Mesenchymal stem cell (in vitro differentiated cells and primary cell): ENCODE measurements at regions not wholly inside any gene's neighbourhood (a gene's known extent, or its start where the extent isn't known, plus 50 kb on each side); places are given as distances from the start of the nearest gene placed in this dataset.

ENCODE experiments used
- DNase-seq: peaks from one replicate; pipeline ENCODE4 v3.0.0-alpha.2; 2013
- H2AFZ ChIP-seq: one replicate; pipeline ENCODE4 v1.6.1; 2013; ENCODE audit warnings: low read depth, mild to moderate bottlenecking, control low read depth, inconsistent platforms, low read length, moderate library complexity
- H2AK5ac ChIP-seq: 2 replicates; pipeline ENCODE4 v1.6.1; 2013; ENCODE audit warnings: low read length, moderate library complexity, mild to moderate bottlenecking, inconsistent platforms; ENCODE audit not compliant: severe bottlenecking
- H2BK120ac ChIP-seq: one replicate; pipeline ENCODE4 v1.6.1; 2013; ENCODE audit warnings: low read depth, mild to moderate bottlenecking, inconsistent platforms, low read length, moderate library complexity
- H2BK12ac ChIP-seq, 2 experiments: one replicate each; pipeline ENCODE4 v1.6.1; 2013; ENCODE audit warnings: inconsistent platforms in 2 of 2, low read length in 2 of 2, mild to moderate bottlenecking in 2 of 2, moderate library complexity in 2 of 2, control low read depth in 1 of 2
- H2BK15ac ChIP-seq: one replicate; pipeline ENCODE4 v1.6.1; 2013; ENCODE audit warnings: mild to moderate bottlenecking, low read depth, inconsistent platforms; ENCODE audit not compliant: poor library complexity, severe bottlenecking
- H2BK5ac ChIP-seq: 2 replicates; pipeline ENCODE4 v1.6.1; 2013; ENCODE audit warnings: low read depth, mild to moderate bottlenecking, low read length, control low read depth, inconsistent platforms; ENCODE audit not compliant: poor library complexity, severe bottlenecking
- H3K14ac ChIP-seq, 2 experiments: one replicate each; pipeline ENCODE4 v1.6.1; 2013; ENCODE audit warnings: inconsistent platforms in 2 of 2, low read length in 2 of 2, control low read depth in 1 of 2, mild to moderate bottlenecking in 1 of 2, moderate library complexity in 1 of 2
- H3K18ac ChIP-seq, 2 experiments: one replicate each; pipeline ENCODE4 v1.6.1; 2013; ENCODE audit warnings: inconsistent platforms in 2 of 2, low read length in 2 of 2, control low read depth in 1 of 2, low read depth in 1 of 2, mild to moderate bottlenecking in 1 of 2
- H3K23ac ChIP-seq, 2 experiments: one replicate each; pipeline ENCODE4 v1.6.1; 2013; ENCODE audit warnings: inconsistent platforms in 2 of 2, low read length in 2 of 2, mild to moderate bottlenecking in 2 of 2, moderate library complexity in 2 of 2, control low read depth in 1 of 2
- H3K27ac ChIP-seq: 2 replicates; pipeline ENCODE4 v1.5.1; 2013; ENCODE audit warnings: mild to moderate bottlenecking, moderate library complexity, low read length, control low read depth, inconsistent platforms; ENCODE audit not compliant: poor library complexity, severe bottlenecking
- H3K27me3 ChIP-seq, 2 experiments: 2 replicates each; pipeline versions ENCODE4 v1.6.1 to v1.7.0; 2013; ENCODE audit warnings: low read length in 2 of 2, mild to moderate bottlenecking in 2 of 2, moderate library complexity in 2 of 2, control low read depth in 1 of 2, inconsistent platforms in 1 of 2; ENCODE audit not compliant: control insufficient read depth in 1 of 2, insufficient read depth in 1 of 2
- H3K36me3 ChIP-seq, 2 experiments: 2 replicates each; pipeline versions ENCODE4 v1.6.1 to v1.7.0; 2013; ENCODE audit warnings: low read length in 2 of 2, control low read depth in 1 of 2, inconsistent platforms in 1 of 2, low read depth in 1 of 2, mild to moderate bottlenecking in 1 of 2; ENCODE audit not compliant: insufficient read depth in 2 of 2, control insufficient read depth in 1 of 2
- H3K4ac ChIP-seq, 2 experiments: one replicate each; pipeline ENCODE4 v1.6.1; 2013; ENCODE audit warnings: inconsistent platforms in 2 of 2, low read length in 2 of 2, mild to moderate bottlenecking in 2 of 2, moderate library complexity in 2 of 2, control low read depth in 1 of 2, low read depth in 1 of 2
- H3K4me1 ChIP-seq: 2 replicates; pipeline ENCODE4 v1.6.1; 2013; ENCODE audit warnings: low read depth, low read length, control low read depth; ENCODE audit not compliant: control insufficient read depth, insufficient read depth
- H3K4me2 ChIP-seq: 2 replicates; pipeline ENCODE4 v1.6.1; 2013; ENCODE audit warnings: low read length, mild to moderate bottlenecking, inconsistent platforms; ENCODE audit not compliant: poor library complexity, severe bottlenecking
- H3K4me3 ChIP-seq, 2 experiments: 2 replicates each; pipeline versions ENCODE4 v1.5.1 to v1.7.0; 2013; ENCODE audit warnings: low read length in 2 of 2, mild to moderate bottlenecking in 2 of 2, control low read depth in 1 of 2, low read depth in 1 of 2; ENCODE audit not compliant: insufficient read depth in 1 of 2
- H3K79me1 ChIP-seq: replicated peaks from 2 replicates; pipeline ENCODE4 v1.6.1; 2013; ENCODE audit warnings: mild to moderate bottlenecking, control low read depth, low read length, inconsistent platforms; ENCODE audit not compliant: poor library complexity, severe bottlenecking
- H3K9ac ChIP-seq: 2 replicates; pipeline ENCODE4 v1.7.0; 2013; ENCODE audit warnings: mild to moderate bottlenecking, low read length, moderate library complexity
- H3K9me3 ChIP-seq: 2 replicates; pipeline ENCODE4 v1.7.0; 2013; ENCODE audit warnings: mild to moderate bottlenecking, low read length; ENCODE audit not compliant: control insufficient read depth
- H4K8ac ChIP-seq: one replicate; pipeline ENCODE4 v1.6.1; 2013; ENCODE audit warnings: inconsistent platforms, mild to moderate bottlenecking, low read length, moderate library complexity
- H4K91ac ChIP-seq: one replicate; pipeline ENCODE4 v1.6.1; 2013; ENCODE audit warnings: mild to moderate bottlenecking, low read length, inconsistent platforms
- WGBS: methylation state at CpG from one replicate; pipeline ENCODE4 v1.1.7; 2013; ENCODE audit warnings: mixed read lengths; 5-methylcytosine and 5-hydroxymethylcytosine counted together

DNA sequence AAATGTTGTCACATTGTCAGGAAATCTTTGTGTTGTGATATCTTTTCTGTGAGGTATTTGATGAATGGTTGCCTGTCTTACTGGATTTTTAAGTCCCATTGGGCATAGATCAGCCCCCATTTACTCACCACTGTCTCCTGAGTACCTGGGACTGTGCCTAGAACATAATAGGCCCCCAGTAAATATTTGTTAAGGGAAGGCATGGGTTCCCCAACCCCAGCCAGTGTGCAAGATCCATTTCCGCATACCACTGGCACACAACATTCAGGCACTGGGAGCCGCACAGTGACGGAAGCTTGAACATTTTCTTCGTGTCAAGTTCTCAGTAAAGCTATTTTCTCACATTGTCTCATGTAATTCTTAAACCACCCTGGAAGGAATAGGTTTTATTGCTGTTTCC lies 72.2 kb downstream of the UNC5CL start:
- Histone ChIP-seq H2BK5ac (no peak overlapping the region), H2BK12ac (no peak overlapping the region), H2AFZ (no peak overlapping the region), H3K4me2 (no peak overlapping the region), H3K4ac (no peak overlapping the region), H2BK15ac (no peak overlapping the region), H3K14ac (no peak overlapping the region), H3K9ac (no peak overlapping the region), H3K9me3 (no peaks in the 10 kb centered on the region), H3K18ac (no peak overlapping the region), H3K79me1 (no peaks in the 10 kb centered on the region), H2BK120ac (no peak overlapping the region), H2AK5ac (no peak overlapping the region), H3K4me1 (peaks cover 2% of the 10 kb centered on the region), H4K91ac (no peak overlapping the region), H3K36me3 (no peaks in the 10 kb centered on the region), H4K8ac (no peak overlapping the region), H3K27me3 (no peaks in the 10 kb centered on the region), H3K4me3 (no peak overlapping the region), H3K23ac (no peak overlapping the region), H3K27ac (no peak overlapping the region)
- no peak for DNase-seq
- WGBS = 100% methylated on average over 4 of the region's 4 CpGs

DNA sequence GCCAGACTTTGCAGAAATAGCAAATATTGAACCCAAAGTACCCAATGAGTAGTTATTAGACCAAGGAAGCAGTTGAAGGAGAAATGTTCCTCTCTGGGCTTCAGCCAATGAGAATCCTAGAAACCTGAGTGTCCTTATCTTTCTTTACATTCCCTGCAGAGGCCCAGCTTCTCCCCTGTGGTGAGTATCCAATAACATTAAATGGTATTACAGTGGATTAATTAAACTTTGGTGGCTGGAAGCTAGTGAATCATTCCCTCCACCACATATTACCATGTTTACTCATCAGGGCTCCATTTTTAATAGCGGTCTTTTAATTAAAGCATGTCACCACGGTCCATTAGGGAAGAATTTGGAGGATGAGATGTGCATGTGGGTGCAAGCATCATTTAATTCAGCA lies 74.0 kb downstream of the UNC5CL start:
- H3K27ac ChIP-seq = no peak overlapping the region
- no peak overlapping the region for H3K4me2 ChIP-seq
- WGBS = 95% methylated on average over 2 of the region's 2 CpGs
- H3K27me3 ChIP-seq = no peaks in the 10 kb centered on the region
- no peak overlapping the region for H3K18ac ChIP-seq
- H3K9me3 ChIP-seq = no peaks in the 10 kb centered on the region
- no peak overlapping the region for H2AFZ ChIP-seq
- no peak overlapping the region for H4K91ac ChIP-seq
- DNase-seq = no peak
- H2AK5ac ChIP-seq = no peak overlapping the region
- H2BK5ac ChIP-seq = no peak overlapping the region
- no peak overlapping the region for H3K4me3 ChIP-seq
- H2BK12ac ChIP-seq = no peak overlapping the region
- H4K8ac ChIP-seq = no peak overlapping the region
- no peak overlapping the region for H3K4ac ChIP-seq
- H3K9ac ChIP-seq = no peak overlapping the region
- H2BK15ac ChIP-seq = no peak overlapping the region
- H3K36me3 ChIP-seq = no peaks in the 10 kb centered on the region
- peaks cover 8% of the 10 kb centered on the region for H3K4me1 ChIP-seq
- no peak overlapping the region for H2BK120ac ChIP-seq
- H3K79me1 ChIP-seq = no peaks in the 10 kb centered on the region
- no peak overlapping the region for H3K23ac ChIP-seq
- H3K14ac ChIP-seq = no peak overlapping the region

DNA sequence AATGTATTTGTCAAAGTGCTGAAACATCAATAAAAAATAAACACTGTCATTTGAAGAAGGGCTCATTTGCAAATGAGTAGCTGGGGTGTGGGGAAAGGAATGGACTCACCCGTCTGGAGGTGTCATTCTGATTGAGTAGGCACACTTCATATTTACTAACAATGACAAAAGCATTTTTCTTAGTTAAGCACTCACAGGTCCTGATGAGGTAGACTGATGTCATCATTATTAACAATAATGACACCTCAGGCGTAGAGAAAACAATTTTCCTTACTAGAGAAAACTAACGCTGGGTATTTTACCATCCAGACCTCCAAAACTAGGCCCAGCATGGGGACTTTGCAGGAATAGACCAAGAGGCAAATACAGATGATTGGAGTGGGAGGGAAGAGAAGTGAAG lies 76.0 kb downstream of the UNC5CL start:
- Histone ChIP-seq H3K27ac (no peak overlapping the region), H3K79me1 (no peaks in the 10 kb centered on the region), H3K4me1 (peaks cover 13% of the 10 kb centered on the region), H2BK120ac (no peak overlapping the region), H3K23ac (no peak overlapping the region), H3K4ac (no peak overlapping the region), H2BK5ac (no peak overlapping the region), H3K14ac (no peak overlapping the region), H3K18ac (peak overlapping the region in 1 of 2 experiments; percentile 35), H3K4me3 (no peak overlapping the region), H3K4me2 (no peak overlapping the region), H3K36me3 (no peaks in the 10 kb centered on the region), H3K9ac (no peak overlapping the region), H4K8ac (no peak overlapping the region), H2AK5ac (peak overlapping the region; percentile 31), H3K27me3 (no peaks in the 10 kb centered on the region), H2BK12ac (peak overlapping the region in 1 of 2 experiments; percentile 24), H2BK15ac (no peak overlapping the region), H3K9me3 (no peaks in the 10 kb centered on the region), H2AFZ (no peak overlapping the region), H4K91ac (no peak overlapping the region)
- no peak for DNase-seq
- 100% methylated on average over 1 of the region's 3 CpGs for WGBS

DNA sequence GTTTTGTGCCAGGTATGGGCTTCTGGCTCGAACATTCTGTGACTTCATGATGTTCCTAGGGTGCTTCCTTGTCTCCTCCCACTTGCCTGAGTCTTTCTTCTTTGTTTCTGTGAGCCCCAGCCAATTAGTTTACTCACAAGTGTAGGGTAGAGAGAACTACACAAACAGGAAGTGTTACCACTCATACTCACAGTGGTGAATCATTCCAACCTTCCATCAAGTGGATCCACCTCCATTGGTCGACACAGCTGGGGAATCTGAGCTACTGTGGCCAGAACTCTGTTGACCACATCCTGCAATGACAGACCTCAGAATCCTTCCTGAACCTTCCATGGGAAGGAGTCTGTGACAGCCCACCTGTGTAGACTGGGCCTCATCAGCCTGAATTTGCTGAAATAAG lies 76.8 kb downstream of the UNC5CL start:
- Histone ChIP-seq H3K18ac (peak overlapping the region in 1 of 2 experiments; percentile 28), H3K4me2 (no peak overlapping the region), H3K27me3 (no peaks in the 10 kb centered on the region), H3K14ac (no peak overlapping the region), H2BK12ac (no peak overlapping the region), H4K8ac (peak overlapping the region; percentile 33), H3K27ac (peak overlapping the region; percentile 51), H3K4me1 (peaks cover 15% of the 10 kb centered on the region), H2AFZ (no peak overlapping the region), H2BK5ac (no peak overlapping the region), H3K9me3 (no peaks in the 10 kb centered on the region), H2AK5ac (no peak overlapping the region), H3K23ac (no peak overlapping the region), H2BK120ac (no peak overlapping the region), H3K9ac (no peak overlapping the region), H2BK15ac (no peak overlapping the region), H3K4me3 (no peak overlapping the region), H3K79me1 (no peaks in the 10 kb centered on the region), H3K36me3 (no peaks in the 10 kb centered on the region), H4K91ac (no peak overlapping the region), H3K4ac (peak overlapping the region in 1 of 2 experiments; percentile 17)
- 2% methylated on average over 1 of the region's 2 CpGs for WGBS
- peak; percentile 94 for DNase-seq
